ENCODE measurements at regions not wholly inside any gene's neighbourhood (a gene's known extent, or its start where the extent isn't known, plus 50 kb on each side); places are given as distances from the start of the nearest gene placed in this dataset.

DNA sequence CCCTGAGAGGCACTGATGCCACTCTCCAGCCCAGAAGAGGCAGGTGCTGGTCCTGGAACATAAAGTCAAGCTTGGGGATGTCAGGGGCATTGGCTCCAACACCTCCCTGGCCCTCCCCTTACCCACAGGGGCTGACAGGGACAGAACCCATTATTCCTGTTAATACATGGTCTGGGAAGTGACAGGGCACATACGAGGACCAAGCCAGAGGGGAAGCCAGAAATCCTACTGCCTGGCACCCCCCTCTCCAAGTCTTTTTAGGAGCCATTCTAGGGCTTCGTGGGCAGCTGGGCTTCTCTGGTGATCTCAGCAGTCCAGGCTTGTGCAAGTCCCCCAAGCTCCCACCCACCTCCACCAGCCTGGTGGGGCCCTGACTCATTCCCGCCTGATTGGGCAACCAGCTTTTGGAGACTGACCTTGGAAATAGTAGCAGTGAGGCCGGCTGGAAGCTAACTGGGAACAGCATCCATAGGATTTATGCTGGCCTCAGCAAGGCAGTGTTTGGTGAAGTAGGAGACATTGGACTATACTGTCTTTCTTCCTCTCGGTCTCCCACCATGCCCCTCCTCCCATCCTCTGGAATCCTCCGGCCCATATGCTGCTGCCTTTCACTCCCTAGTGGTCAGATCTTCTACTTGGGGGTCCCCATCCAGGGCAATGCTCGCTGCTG lies 86.4 kb upstream of the HK2 start:
- no peaks in the 10 kb centered on the region for H3K9me3 ChIP-seq (ENCODE audit: low read length)
- H3K4me2 ChIP-seq (ENCODE audit: low read length): no peak overlapping the region
- H3K9ac ChIP-seq (ENCODE audit: low read length): no peak overlapping the region
- no peak overlapping the region for H2AFZ ChIP-seq (ENCODE audit: low read depth, low read length)
- H3K27ac ChIP-seq (ENCODE audit: low read length): no peak overlapping the region
- no peaks in the 10 kb centered on the region for H3K9me2 ChIP-seq (ENCODE audit: insufficient read depth, low read length)
- H3F3A ChIP-seq (ENCODE audit: insufficient read depth, low read length, poor library complexity, severe bottlenecking): no peaks in the 10 kb centered on the region
- TF ChIP-seq MXI1 (conservative IDR thresholded peaks at IDR 0.05; ENCODE audit: poor library complexity, severe bottlenecking): no peak
- TF ChIP-seq SMC3 (conservative IDR thresholded peaks at IDR 0.05; ENCODE audit: poor library complexity): no peak
- TF ChIP-seq EZH2 (IDR thresholded peaks at IDR 0.05; ENCODE audit: borderline replicate concordance, insufficient read depth, low read length, poor library complexity, severe bottlenecking): no peak
- TF ChIP-seq, protein P1, sequence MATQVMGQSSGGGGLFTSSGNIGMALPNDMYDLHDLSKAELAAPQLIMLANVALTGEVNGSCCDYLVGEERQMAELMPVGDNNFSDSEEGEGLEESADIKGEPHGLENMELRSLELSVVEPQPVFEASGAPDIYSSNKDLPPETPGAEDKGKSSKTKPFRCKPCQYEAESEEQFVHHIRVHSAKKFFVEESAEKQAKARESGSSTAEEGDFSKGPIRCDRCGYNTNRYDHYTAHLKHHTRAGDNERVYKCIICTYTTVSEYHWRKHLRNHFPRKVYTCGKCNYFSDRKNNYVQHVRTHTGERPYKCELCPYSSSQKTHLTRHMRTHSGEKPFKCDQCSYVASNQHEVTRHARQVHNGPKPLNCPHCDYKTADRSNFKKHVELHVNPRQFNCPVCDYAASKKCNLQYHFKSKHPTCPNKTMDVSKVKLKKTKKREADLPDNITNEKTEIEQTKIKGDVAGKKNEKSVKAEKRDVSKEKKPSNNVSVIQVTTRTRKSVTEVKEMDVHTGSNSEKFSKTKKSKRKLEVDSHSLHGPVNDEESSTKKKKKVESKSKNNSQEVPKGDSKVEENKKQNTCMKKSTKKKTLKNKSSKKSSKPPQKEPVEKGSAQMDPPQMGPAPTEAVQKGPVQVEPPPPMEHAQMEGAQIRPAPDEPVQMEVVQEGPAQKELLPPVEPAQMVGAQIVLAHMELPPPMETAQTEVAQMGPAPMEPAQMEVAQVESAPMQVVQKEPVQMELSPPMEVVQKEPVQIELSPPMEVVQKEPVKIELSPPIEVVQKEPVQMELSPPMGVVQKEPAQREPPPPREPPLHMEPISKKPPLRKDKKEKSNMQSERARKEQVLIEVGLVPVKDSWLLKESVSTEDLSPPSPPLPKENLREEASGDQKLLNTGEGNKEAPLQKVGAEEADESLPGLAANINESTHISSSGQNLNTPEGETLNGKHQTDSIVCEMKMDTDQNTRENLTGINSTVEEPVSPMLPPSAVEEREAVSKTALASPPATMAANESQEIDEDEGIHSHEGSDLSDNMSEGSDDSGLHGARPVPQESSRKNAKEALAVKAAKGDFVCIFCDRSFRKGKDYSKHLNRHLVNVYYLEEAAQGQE (IDR thresholded peaks at IDR 0.05; ENCODE audit: borderline replicate concordance): no peak
- TF ChIP-seq EP300 (conservative IDR thresholded peaks at IDR 0.05; ENCODE audit: poor library complexity, severe bottlenecking): no peak
- TF ChIP-seq, protein P2, sequence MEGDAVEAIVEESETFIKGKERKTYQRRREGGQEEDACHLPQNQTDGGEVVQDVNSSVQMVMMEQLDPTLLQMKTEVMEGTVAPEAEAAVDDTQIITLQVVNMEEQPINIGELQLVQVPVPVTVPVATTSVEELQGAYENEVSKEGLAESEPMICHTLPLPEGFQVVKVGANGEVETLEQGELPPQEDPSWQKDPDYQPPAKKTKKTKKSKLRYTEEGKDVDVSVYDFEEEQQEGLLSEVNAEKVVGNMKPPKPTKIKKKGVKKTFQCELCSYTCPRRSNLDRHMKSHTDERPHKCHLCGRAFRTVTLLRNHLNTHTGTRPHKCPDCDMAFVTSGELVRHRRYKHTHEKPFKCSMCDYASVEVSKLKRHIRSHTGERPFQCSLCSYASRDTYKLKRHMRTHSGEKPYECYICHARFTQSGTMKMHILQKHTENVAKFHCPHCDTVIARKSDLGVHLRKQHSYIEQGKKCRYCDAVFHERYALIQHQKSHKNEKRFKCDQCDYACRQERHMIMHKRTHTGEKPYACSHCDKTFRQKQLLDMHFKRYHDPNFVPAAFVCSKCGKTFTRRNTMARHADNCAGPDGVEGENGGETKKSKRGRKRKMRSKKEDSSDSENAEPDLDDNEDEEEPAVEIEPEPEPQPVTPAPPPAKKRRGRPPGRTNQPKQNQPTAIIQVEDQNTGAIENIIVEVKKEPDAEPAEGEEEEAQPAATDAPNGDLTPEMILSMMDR (IDR thresholded peaks at IDR 0.05; ENCODE audit: poor library complexity, severe bottlenecking): no peak
- TF ChIP-seq TAF1 (IDR thresholded peaks at IDR 0.05; ENCODE audit: low read depth): no peak
- no peak for TF ChIP-seq POLR2AphosphoS5 (IDR thresholded peaks at IDR 0.05)
- TF ChIP-seq RAD21 (conservative IDR thresholded peaks at IDR 0.05): no peak
- H3K79me2 ChIP-seq (replicated peaks; ENCODE audit: insufficient read depth, low read length): no peaks in the 10 kb centered on the region
- no peaks in the 10 kb centered on the region for H3K36me3 ChIP-seq (ENCODE audit: insufficient read depth, low read length)
- no peak overlapping the region for H3K4me3 ChIP-seq (ENCODE audit: low read length)
- H3K27me3 ChIP-seq (ENCODE audit: insufficient read depth, low read depth, low read length): no peaks in the 10 kb centered on the region
- H4K20me1 ChIP-seq (ENCODE audit: insufficient read depth): no peaks in the 10 kb centered on the region

- no peaks in the 10 kb centered on the region for H3K79me2 ChIP-seq (replicated peaks; ENCODE audit: insufficient read depth, low read length)
- H3K27ac ChIP-seq (ENCODE audit: low read length): no peak overlapping the region
- H3K9me3 ChIP-seq (ENCODE audit: low read length): no peaks in the 10 kb centered on the region
- H3K36me3 ChIP-seq (ENCODE audit: insufficient read depth, low read length): no peaks in the 10 kb centered on the region
- no peak overlapping the region for H3K9ac ChIP-seq (ENCODE audit: low read length)
- H3K9me2 ChIP-seq (ENCODE audit: insufficient read depth, low read length): no peaks in the 10 kb centered on the region
- TF ChIP-seq EP300 (conservative IDR thresholded peaks at IDR 0.05; ENCODE audit: poor library complexity, severe bottlenecking) (no peak), RAD21 (conservative IDR thresholded peaks at IDR 0.05) (no peak)
- no peak overlapping the region for H3K4me3 ChIP-seq (ENCODE audit: low read length)
- no peaks in the 10 kb centered on the region for H4K20me1 ChIP-seq (ENCODE audit: insufficient read depth)
- no peak overlapping the region for H2AFZ ChIP-seq (ENCODE audit: low read depth, low read length)
- H3F3A ChIP-seq (ENCODE audit: insufficient read depth, low read length, poor library complexity, severe bottlenecking): no peaks in the 10 kb centered on the region
- H3K27me3 ChIP-seq (ENCODE audit: insufficient read depth, low read depth, low read length): no peaks in the 10 kb centered on the region
- no peak overlapping the region for H3K4me2 ChIP-seq (ENCODE audit: low read length)
Observed at GRCh38 chr2:74748665-74749064, 85.3 kb upstream of the HK2 start.
